HCT116 (cell line): ENCODE measurements at regions not wholly inside any gene's neighbourhood (a gene's known extent, or its start where the extent isn't known, plus 50 kb on each side); places are given as distances from the start of the nearest gene placed in this dataset.

Experiments
- ATAC-seq: fragments of 200-7000 bp; cut with Tn5 transposase; 2 replicates; pipeline ENCODE4 v1.9.1; 2020; ENCODE audit warnings: mild to moderate bottlenecking, moderate library complexity
- BruUV-seq: library from RNA; stranded (reverse); fragments of 400-500 nt; replicated peaks from 2 replicates; lab custom pipeline; 2021; lab: Mats Ljungman, UMichigan
- CTCF ChIA-PET: fragments of 300-600 bp; sonication (Branson Sonifier 250); formaldehyde crosslinking; loops from one replicate; lab custom pipeline; 2021; ENCODE audit warnings: antibody characterized with exemption; lab: Charles Lee
- POLR2A ChIA-PET: fragments of 300-600, 350-600 bp; sonication (Branson Sonifier 250); formaldehyde crosslinking; loops from one replicate; lab custom pipeline; 2021; ENCODE audit warnings: antibody characterized with exemption; lab: Charles Lee
- RAD21 ChIA-PET, 2 experiments: fragments of 300-600 bp; sonication (Branson Sonifier 250); formaldehyde crosslinking; loops; one replicate each; lab custom pipeline; 2023; ENCODE audit warnings: low total read pairs in 2 of 2; ENCODE audit not compliant: uncharacterized antibody in 2 of 2, unreplicated experiment in 2 of 2, low non-redundant PET in 1 of 2; lab: Charles Lee
- DNase-seq: peaks from one replicate; pipeline ENCODE4 v3.0.0-alpha.2; 2010; ENCODE audit warnings: low read depth, low spot score
- H2AFZ ChIP-seq: fragments of 200-600 bp; shearing (Covaris generic), sonication (generic); 2 replicates; pipeline ENCODE4 v1.6.1; 2017; ENCODE audit warnings: low read depth, mixed run types, mixed read lengths, antibody characterized with exemption, low read length; ENCODE audit not compliant: poor library complexity, severe bottlenecking
- H3K27ac ChIP-seq: 2 replicates; pipeline ENCODE4 v1.5.1; 2012; ENCODE audit warnings: low read depth, low read length
- H3K27me3 ChIP-seq: fragments of 200-600 bp; sonication (generic); 2 replicates; pipeline ENCODE4 v1.6.1; 2016; ENCODE audit warnings: mixed run types, low read length, mixed read lengths; ENCODE audit not compliant: insufficient read depth
- H3K36me3 ChIP-seq, 2 experiments: fragments of 200-500 bp in 1 of 2; fragments of 200-600 bp in 1 of 2; sonication (Bioruptor generic) in 1 of 2; sonication (generic) in 1 of 2; 2 replicates each; pipeline versions ENCODE4 v1.5.1 to v1.6.1; 2014 to 2016; ENCODE audit warnings: low read length in 2 of 2, inconsistent platforms in 1 of 2, mixed read lengths in 1 of 2, mixed run types in 1 of 2; ENCODE audit not compliant: insufficient read depth in 2 of 2, control insufficient read depth in 1 of 2
- H3K4me1 ChIP-seq, 2 experiments: fragments of 200-600 bp in 1 of 2; sonication (generic) in 1 of 2; 2 replicates each; pipeline versions ENCODE4 v1.5.1 to v1.6.1; 2012 to 2017; ENCODE audit warnings: low read length in 2 of 2, inconsistent platforms in 1 of 2, mild to moderate bottlenecking in 1 of 2, mixed read lengths in 1 of 2, mixed run types in 1 of 2, moderate library complexity in 1 of 2; ENCODE audit not compliant: insufficient read depth in 2 of 2, control insufficient read depth in 1 of 2
- H3K4me2 ChIP-seq: fragments of 200-600 bp; sonication (generic); 2 replicates; pipeline ENCODE4 v1.6.1; 2017; ENCODE audit warnings: mixed run types, low read length, mixed read lengths
- H3K4me3 ChIP-seq, 2 experiments: fragments of 200-600 bp in 1 of 2; sonication (generic) in 1 of 2; replicated peaks in 1 of 2; 2 replicates each; pipeline ENCODE4 v1.5.1; 2011 to 2016; ENCODE audit warnings: low read length in 2 of 2, control low read depth in 1 of 2, low read depth in 1 of 2, mild to moderate bottlenecking in 1 of 2, mixed read lengths in 1 of 2, mixed run types in 1 of 2
- H3K79me2 ChIP-seq: fragments of 200-600 bp; sonication (generic); 2 replicates; pipeline ENCODE4 v1.6.1; 2017; ENCODE audit warnings: mild to moderate bottlenecking, mixed run types, low read length, moderate library complexity, mixed read lengths; ENCODE audit not compliant: insufficient read depth
- H3K9ac ChIP-seq: fragments of 200-600 bp; sonication (generic); 2 replicates; pipeline ENCODE4 v1.6.1; 2016; ENCODE audit warnings: low read length, mixed read lengths
- H3K9me2 ChIP-seq: fragments of 200-600 bp; sonication (generic), shearing (Covaris generic); 2 replicates; pipeline ENCODE4 v1.6.1; 2017; ENCODE audit warnings: mixed run types, mild to moderate bottlenecking, moderate library complexity; ENCODE audit not compliant: insufficient read depth
- H3K9me3 ChIP-seq, 2 experiments: fragments of 200-500 bp in 1 of 2; fragments of 200-600 bp in 1 of 2; sonication (Bioruptor generic) in 1 of 2; sonication (generic) in 1 of 2; 2 replicates each; pipeline ENCODE4 v1.6.1; 2014 to 2017; ENCODE audit warnings: low read length in 2 of 2, mixed read lengths in 2 of 2, inconsistent platforms in 1 of 2, low read depth in 1 of 2, mild to moderate bottlenecking in 1 of 2, mixed run types in 1 of 2, moderate library complexity in 1 of 2; ENCODE audit not compliant: control insufficient read depth in 1 of 2, insufficient read depth in 1 of 2
- H4K20me1 ChIP-seq: fragments of 200-600 bp; sonication (generic), shearing (Covaris generic); 2 replicates; pipeline ENCODE4 v1.6.1; 2017; ENCODE audit warnings: mixed run types, mild to moderate bottlenecking, moderate library complexity; ENCODE audit not compliant: insufficient read depth
- CBX3 ChIP-seq: IDR thresholded peaks from 2 replicates; pipeline ENCODE4 v1.6.1; 2012; ENCODE audit warnings: low read depth
- CEBPB ChIP-seq: IDR thresholded peaks from 2 replicates; pipeline ENCODE4 v1.6.1; 2012; ENCODE audit warnings: low read depth
- EGR1 ChIP-seq: IDR thresholded peaks from 2 replicates; pipeline ENCODE4 v1.6.1; 2012; ENCODE audit warnings: low read depth
- EZH2 ChIP-seq: fragments of 200-600 bp; sonication (generic); IDR thresholded peaks from 2 replicates; pipeline ENCODE4 v1.6.1; 2017; ENCODE audit warnings: antibody characterized with exemption, mixed run types
- EZH2phosphoT487 ChIP-seq: fragments of 200-600 bp; IDR thresholded peaks from 2 replicates; pipeline ENCODE4 v1.6.1; 2018; ENCODE audit warnings: antibody characterized with exemption, borderline replicate concordance
- FOSL1 ChIP-seq: IDR thresholded peaks from 2 replicates; pipeline ENCODE4 v1.6.1; 2012; ENCODE audit warnings: low read depth
- POLR2A ChIP-seq: IDR thresholded peaks from 2 replicates; pipeline ENCODE4 v1.7.0; 2011; ENCODE audit warnings: borderline replicate concordance; ENCODE audit not compliant: insufficient read depth, insufficient read length; ENCODE audit errors: extremely low read depth
- RAD21 ChIP-seq: IDR thresholded peaks from 2 replicates; pipeline ENCODE4 v1.6.1; 2012; ENCODE audit warnings: low read depth, mild to moderate bottlenecking
- REST ChIP-seq: IDR thresholded peaks from 2 replicates; pipeline ENCODE4 v1.6.1; 2012; ENCODE audit warnings: low read depth
- SP1 ChIP-seq: IDR thresholded peaks from 2 replicates; pipeline ENCODE4 v1.6.1; 2012; ENCODE audit warnings: low read depth
- SRF ChIP-seq: IDR thresholded peaks from 2 replicates; pipeline ENCODE4 v1.6.1; 2012; ENCODE audit warnings: low read depth
- TCF7L2 ChIP-seq: IDR thresholded peaks from 2 replicates; pipeline ENCODE4 v1.7.0; 2011; ENCODE audit warnings: borderline replicate concordance, inconsistent platforms; ENCODE audit not compliant: insufficient read depth, insufficient read length; ENCODE audit errors: extremely low read depth
- YY1 ChIP-seq: IDR thresholded peaks from 2 replicates; pipeline ENCODE4 v1.6.1; 2011; ENCODE audit warnings: low read length, low read depth, moderate library complexity, mild to moderate bottlenecking; ENCODE audit not compliant: insufficient replicate concordance; ENCODE audit errors: extremely low read depth
- ZNF274 ChIP-seq: fragments of 200-500 bp; sonication (Bioruptor generic); IDR thresholded peaks from 2 replicates; pipeline ENCODE4 v1.6.1; 2014; ENCODE audit warnings: mild to moderate bottlenecking, low read depth, low read length, inconsistent platforms
- intact Hi-C: fragments of 100-400 bp; cut with micrococcal nuclease; formaldehyde crosslinking; loops from 2 replicates; pipeline ENCODE4 v1.10.0; 2022
- TF ChIP-seq, protein P1 (sequence below), 3 experiments: fragments of 200-600 bp in 1 of 3; sonication (generic) in 1 of 3; IDR thresholded peaks in 2 of 3; conservative IDR thresholded peaks in 1 of 3; 2 replicates each; pipeline ENCODE4 v1.5.1; 2012 to 2017; ENCODE audit warnings: low read depth in 2 of 3, low read length in 2 of 3, antibody characterized with exemption in 1 of 3, borderline replicate concordance in 1 of 3, control low read depth in 1 of 3, mild to moderate bottlenecking in 1 of 3, mixed read lengths in 1 of 3, mixed run types in 1 of 3, moderate library complexity in 1 of 3; ENCODE audit not compliant: insufficient read depth in 1 of 3
- TF ChIP-seq, protein P2 (sequence below): IDR thresholded peaks from 2 replicates; pipeline ENCODE4 v1.6.1; 2012
- TF ChIP-seq, protein P3 (sequence below): IDR thresholded peaks from 2 replicates; pipeline ENCODE4 v1.6.1; 2011; ENCODE audit warnings: mild to moderate bottlenecking, low read length, moderate library complexity; ENCODE audit not compliant: insufficient replicate concordance; ENCODE audit errors: extremely low read depth

DNA sequence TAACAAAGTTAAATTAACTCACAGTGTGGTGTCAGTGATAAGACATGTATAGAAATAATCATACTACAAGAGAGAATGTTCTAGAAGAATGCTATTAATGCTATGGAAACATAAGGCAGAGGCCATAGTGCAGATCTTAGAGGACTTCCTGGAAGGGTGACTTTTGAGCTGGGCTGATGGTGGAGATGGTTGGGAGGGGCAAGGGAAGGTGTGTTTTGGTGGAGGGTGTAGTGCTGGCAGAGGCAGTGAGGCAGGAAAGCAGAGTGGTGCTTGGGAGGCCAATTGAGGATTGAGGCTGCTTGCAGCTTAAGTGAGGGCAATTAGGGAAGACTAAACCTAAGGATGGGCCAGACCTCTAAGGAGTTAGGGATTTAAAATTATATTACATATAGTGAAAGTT is 58.5 kb upstream of the FNDC1 start (continued):
- no peak for TF ChIP-seq ZNF274
- no peak for TF ChIP-seq SRF
- no peak for TF ChIP-seq EZH2
- no peak for TF ChIP-seq SP1
- no peak for TF ChIP-seq EZH2phosphoT487

- Histone ChIP-seq H3K9ac (no peak overlapping the region), H3K27me3 (no peaks in the 10 kb centered on the region), H3K36me3 (no peaks in the 10 kb centered on the region), H3K4me1 (peaks cover 3 to 30% of the 10 kb centered on the region in 2 experiments; a peak in 3 of 4 replicates), H3K27ac (no peak overlapping the region), H4K20me1 (no peaks in the 10 kb centered on the region), H3K9me3 (no peaks in the 10 kb centered on the region), H3K4me3 (no peak overlapping the region), H3K9me2 (no peaks in the 10 kb centered on the region), H3K79me2 (no peaks in the 10 kb centered on the region), H2AFZ (peak overlapping the region; percentile 75), H3K4me2 (peak overlapping the region; percentile 39)
- no TSS peak for BruUV-seq
- peak; percentile 65 for ATAC-seq
- peak; percentile 57 for DNase-seq
- POLR2A ChIA-PET: interaction anchor here (1.2 to 1.4 kb wide), 2 partner anchors 67 to 110 kb away, joined by 4 read pairs; partner anchors contain the start of gene RSPH3
- RAD21 ChIA-PET: no interaction called here
- intact Hi-C loops: loop anchor here (10.0 kb wide), 1 partner anchor 305 kb away; no protein-coding TSS in a partner anchor
- CTCF ChIA-PET: interaction anchor here (0.7 to 1.9 kb wide), 11 partner anchors 12 to 419 kb away, joined by 3 to 15 read pairs (median 4); no protein-coding TSS in a partner anchor
- TF ChIP-seq TCF7L2 (no peak), SP1 (no peak), CEBPB (no peak), ZNF274 (no peak), EGR1 (no peak), EZH2phosphoT487 (no peak), REST (no peak), POLR2A (no peak), YY1 (peak; percentile 78), CBX3 (0 out of 2 replicates have a peak, but pooled peaks have one; percentile 18), RAD21 (peak; percentile 77), FOSL1 (no peak), EZH2 (no peak)
- TF ChIP-seq, protein P1, sequence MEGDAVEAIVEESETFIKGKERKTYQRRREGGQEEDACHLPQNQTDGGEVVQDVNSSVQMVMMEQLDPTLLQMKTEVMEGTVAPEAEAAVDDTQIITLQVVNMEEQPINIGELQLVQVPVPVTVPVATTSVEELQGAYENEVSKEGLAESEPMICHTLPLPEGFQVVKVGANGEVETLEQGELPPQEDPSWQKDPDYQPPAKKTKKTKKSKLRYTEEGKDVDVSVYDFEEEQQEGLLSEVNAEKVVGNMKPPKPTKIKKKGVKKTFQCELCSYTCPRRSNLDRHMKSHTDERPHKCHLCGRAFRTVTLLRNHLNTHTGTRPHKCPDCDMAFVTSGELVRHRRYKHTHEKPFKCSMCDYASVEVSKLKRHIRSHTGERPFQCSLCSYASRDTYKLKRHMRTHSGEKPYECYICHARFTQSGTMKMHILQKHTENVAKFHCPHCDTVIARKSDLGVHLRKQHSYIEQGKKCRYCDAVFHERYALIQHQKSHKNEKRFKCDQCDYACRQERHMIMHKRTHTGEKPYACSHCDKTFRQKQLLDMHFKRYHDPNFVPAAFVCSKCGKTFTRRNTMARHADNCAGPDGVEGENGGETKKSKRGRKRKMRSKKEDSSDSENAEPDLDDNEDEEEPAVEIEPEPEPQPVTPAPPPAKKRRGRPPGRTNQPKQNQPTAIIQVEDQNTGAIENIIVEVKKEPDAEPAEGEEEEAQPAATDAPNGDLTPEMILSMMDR (IDR thresholded peaks at IDR 0.05 in 2 of 3, conservative IDR thresholded peaks at IDR 0.05 in 1 of 3; ENCODE audit: borderline replicate concordance in 1 of 3, insufficient read depth in 1 of 3, low read depth in 2 of 3, low read length in 2 of 3): peak; percentile 65 to 86 (median 85); a peak in 5 of 6 replicates
- TF ChIP-seq, protein P2, sequence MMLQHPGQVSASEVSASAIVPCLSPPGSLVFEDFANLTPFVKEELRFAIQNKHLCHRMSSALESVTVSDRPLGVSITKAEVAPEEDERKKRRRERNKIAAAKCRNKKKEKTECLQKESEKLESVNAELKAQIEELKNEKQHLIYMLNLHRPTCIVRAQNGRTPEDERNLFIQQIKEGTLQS: no peak
- TF ChIP-seq, protein P3, sequence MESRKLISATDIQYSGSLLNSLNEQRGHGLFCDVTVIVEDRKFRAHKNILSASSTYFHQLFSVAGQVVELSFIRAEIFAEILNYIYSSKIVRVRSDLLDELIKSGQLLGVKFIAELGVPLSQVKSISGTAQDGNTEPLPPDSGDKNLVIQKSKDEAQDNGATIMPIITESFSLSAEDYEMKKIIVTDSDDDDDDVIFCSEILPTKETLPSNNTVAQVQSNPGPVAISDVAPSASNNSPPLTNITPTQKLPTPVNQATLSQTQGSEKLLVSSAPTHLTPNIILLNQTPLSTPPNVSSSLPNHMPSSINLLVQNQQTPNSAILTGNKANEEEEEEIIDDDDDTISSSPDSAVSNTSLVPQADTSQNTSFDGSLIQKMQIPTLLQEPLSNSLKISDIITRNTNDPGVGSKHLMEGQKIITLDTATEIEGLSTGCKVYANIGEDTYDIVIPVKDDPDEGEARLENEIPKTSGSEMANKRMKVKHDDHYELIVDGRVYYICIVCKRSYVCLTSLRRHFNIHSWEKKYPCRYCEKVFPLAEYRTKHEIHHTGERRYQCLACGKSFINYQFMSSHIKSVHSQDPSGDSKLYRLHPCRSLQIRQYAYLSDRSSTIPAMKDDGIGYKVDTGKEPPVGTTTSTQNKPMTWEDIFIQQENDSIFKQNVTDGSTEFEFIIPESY: no peak
Measured at GRCh38 chr6:159110013-159110412, 59.2 kb upstream of the FNDC1 start.
